Karpas-422 (cell line): ENCODE measurements at regions not wholly inside any gene's neighbourhood (a gene's known extent, or its start where the extent isn't known, plus 50 kb on each side); places are given as distances from the start of the nearest gene placed in this dataset.
"Not testable (repeated sequence)": the region's sequence is repeated elsewhere in the genome, so short reads cannot be mapped to it uniquely, and the experiment has no call there.

Experiments used
- DNase-seq: peaks from one replicate; pipeline ENCODE4 v3.0.0-alpha.2; 2015
- H2AFZ ChIP-seq: fragments of 200-600 bp; sonication (generic); 2 replicates; pipeline ENCODE4 v1.6.1; 2014; ENCODE audit warnings: antibody characterized with exemption, low read length, mixed read lengths
- H3K27ac ChIP-seq: fragments of 200-600 bp; sonication (generic); 2 replicates; pipeline ENCODE4 v1.5.1; 2014; ENCODE audit warnings: mild to moderate bottlenecking, low read length, moderate library complexity
- H3K27me3 ChIP-seq: fragments of 200-600 bp; sonication (generic); 2 replicates; pipeline ENCODE4 v1.6.1; 2014; ENCODE audit warnings: low read length, mixed read lengths
- H3K36me3 ChIP-seq: fragments of 200-600 bp; sonication (generic); 2 replicates; pipeline ENCODE4 v1.6.1; 2014; ENCODE audit warnings: low read length, mixed read lengths; ENCODE audit not compliant: insufficient read depth
- H3K4me1 ChIP-seq: fragments of 200-600 bp; sonication (generic); 2 replicates; pipeline ENCODE4 v1.6.1; 2014; ENCODE audit warnings: mild to moderate bottlenecking, low read length, mixed read lengths
- H3K4me2 ChIP-seq: fragments of 200-600 bp; sonication (generic); 2 replicates; pipeline ENCODE4 v1.6.1; 2014; ENCODE audit warnings: low read length, low read depth, mild to moderate bottlenecking; ENCODE audit not compliant: poor library complexity, severe bottlenecking
- H3K4me3 ChIP-seq: fragments of 200-600 bp; sonication (generic); 2 replicates; pipeline ENCODE4 v1.5.1; 2014; ENCODE audit warnings: mild to moderate bottlenecking, antibody characterized with exemption, low read length, mixed read lengths
- H3K79me2 ChIP-seq: fragments of 200-600 bp; sonication (generic); 2 replicates; pipeline ENCODE4 v1.6.1; 2014; ENCODE audit warnings: mild to moderate bottlenecking, low read length, mixed read lengths
- H3K9ac ChIP-seq: fragments of 200-600 bp; sonication (generic); 2 replicates; pipeline ENCODE4 v1.6.0; 2014; ENCODE audit warnings: low read length
- H3K9me2 ChIP-seq: fragments of 200-600 bp; sonication (generic), shearing (Covaris generic); replicated peaks from 2 replicates; pipeline ENCODE4 v1.6.0; 2014; ENCODE audit warnings: mild to moderate bottlenecking, low read length, moderate library complexity; ENCODE audit not compliant: insufficient read depth
- H3K9me3 ChIP-seq: fragments of 300-700, 200-600 bp; sonication (generic); 2 replicates; pipeline ENCODE4 v1.6.1; 2014; ENCODE audit warnings: low read length, mixed read lengths
- H4K20me1 ChIP-seq: fragments of 200-600 bp; sonication (generic); 2 replicates; pipeline ENCODE4 v1.6.1; 2014; ENCODE audit warnings: mild to moderate bottlenecking, antibody characterized with exemption, low read length, low read depth; ENCODE audit not compliant: insufficient read depth

DNA sequence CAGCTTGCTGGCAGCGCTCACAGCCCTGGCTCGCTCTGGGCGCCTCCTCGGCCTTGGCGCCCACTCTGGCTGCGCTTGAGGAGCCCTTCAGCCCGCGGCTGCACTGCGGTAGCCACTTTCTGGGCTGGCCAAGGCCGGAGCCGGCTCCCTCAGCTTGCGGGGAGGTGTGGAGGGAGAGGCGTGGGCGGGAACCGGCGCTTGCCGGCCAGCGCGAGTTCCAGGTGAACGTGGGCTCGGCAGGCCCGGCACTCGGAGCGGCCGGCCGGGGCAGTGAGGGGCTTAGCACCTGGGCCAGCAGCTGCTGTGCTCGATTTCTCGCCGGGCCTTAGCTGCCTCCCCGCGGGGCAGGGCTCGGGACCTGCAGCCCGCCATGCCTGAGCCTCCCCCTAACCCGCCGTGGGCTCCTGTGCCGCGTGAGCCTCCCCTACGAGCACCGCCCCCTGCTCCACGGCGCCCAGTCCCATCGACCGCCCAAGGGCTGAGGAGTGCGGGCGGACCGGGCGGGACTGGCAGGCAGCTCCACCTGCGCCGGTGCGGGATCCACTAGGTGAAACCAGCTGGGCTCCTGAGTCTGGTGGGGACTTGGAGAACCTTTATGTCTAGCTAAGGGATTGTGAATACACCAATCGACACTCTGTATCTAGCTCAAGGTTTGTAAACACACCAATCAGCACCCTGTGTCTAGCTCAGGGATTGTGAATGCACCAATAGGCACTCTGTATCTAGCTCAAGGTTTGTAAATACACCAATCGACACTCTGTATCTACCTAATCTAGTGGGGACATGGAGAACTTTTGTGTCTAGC is 1090.1 kb upstream of the TMPRSS15 start:
- H2AFZ ChIP-seq, H3K27me3 ChIP-seq, H3K27ac ChIP-seq, H3K4me2 ChIP-seq, H3K4me3 ChIP-seq, H4K20me1 ChIP-seq, H3K4me1 ChIP-seq, DNase-seq, H3K9ac ChIP-seq, H3K9me2 ChIP-seq, H3K79me2 ChIP-seq, H3K36me3 ChIP-seq: not testable (repeated sequence)
- H3K9me3 ChIP-seq, result peaks cover 23% of the 10 kb centered on the region

DNA sequence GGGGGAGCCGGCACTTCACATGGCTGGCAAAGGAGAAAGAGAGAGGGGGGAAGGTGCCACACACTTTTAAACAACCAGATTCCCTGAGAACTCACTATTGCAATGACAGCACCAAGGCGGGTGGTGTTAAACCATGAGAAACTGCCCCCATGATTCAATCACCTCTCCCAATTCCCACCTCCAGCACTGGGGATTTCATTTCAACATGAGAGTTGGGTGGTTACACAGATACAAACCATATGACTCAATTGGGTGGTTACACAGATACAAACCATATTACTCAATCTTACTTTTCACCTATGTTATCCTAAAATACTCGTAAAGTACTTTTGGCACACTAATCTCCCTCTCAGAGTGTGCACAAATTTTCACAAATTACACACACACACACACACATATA is 1097.5 kb upstream of the TMPRSS15 start:
- H3K4me3 ChIP-seq, result no peak overlapping the region
- H4K20me1 ChIP-seq, result no peaks in the 10 kb centered on the region
- H3K9me2 ChIP-seq, result no peaks in the 10 kb centered on the region
- no peak for DNase-seq
- H3K4me2 ChIP-seq, result no peak overlapping the region
- H3K79me2 ChIP-seq, result no peaks in the 10 kb centered on the region
- H3K27me3 ChIP-seq, result no peaks in the 10 kb centered on the region
- H2AFZ ChIP-seq, result no peak overlapping the region
- H3K27ac ChIP-seq, result no peak overlapping the region
- peaks cover 28% of the 10 kb centered on the region for H3K9me3 ChIP-seq
- H3K9ac ChIP-seq, result no peak overlapping the region
- H3K36me3 ChIP-seq, result no peaks in the 10 kb centered on the region
- no peaks in the 10 kb centered on the region for H3K4me1 ChIP-seq

GRCh38 chr21:19507682-19508260 is 1104.2 kb upstream of the TMPRSS15 start:
- no peak overlapping the region for H3K4me3 ChIP-seq
- H3K9me2 ChIP-seq, result no peaks in the 10 kb centered on the region
- H2AFZ ChIP-seq, result no peak overlapping the region
- H3K4me2 ChIP-seq, result no peak overlapping the region
- H3K27ac ChIP-seq, result no peak overlapping the region
- DNase-seq, result no peak
- no peaks in the 10 kb centered on the region for H3K79me2 ChIP-seq
- no peaks in the 10 kb centered on the region for H3K36me3 ChIP-seq
- no peaks in the 10 kb centered on the region for H4K20me1 ChIP-seq
- no peak overlapping the region for H3K9ac ChIP-seq
- peaks cover 41% of the 10 kb centered on the region for H3K9me3 ChIP-seq
- H3K4me1 ChIP-seq, result no peaks in the 10 kb centered on the region
- H3K27me3 ChIP-seq, result no peaks in the 10 kb centered on the region

- peaks cover 42% of the 10 kb centered on the region for H3K9me3 ChIP-seq
- H3K9ac ChIP-seq, result no peak overlapping the region
- no peaks in the 10 kb centered on the region for H4K20me1 ChIP-seq
- no peaks in the 10 kb centered on the region for H3K36me3 ChIP-seq
- no peak overlapping the region for H3K4me2 ChIP-seq
- no peak overlapping the region for H3K4me3 ChIP-seq
- no peaks in the 10 kb centered on the region for H3K4me1 ChIP-seq
- H2AFZ ChIP-seq, result no peak overlapping the region
- H3K79me2 ChIP-seq, result no peaks in the 10 kb centered on the region
- no peak for DNase-seq
- H3K9me2 ChIP-seq, result no peaks in the 10 kb centered on the region
- no peaks in the 10 kb centered on the region for H3K27me3 ChIP-seq
- H3K27ac ChIP-seq, result no peak overlapping the region
Measured at GRCh38 chr21:19508442-19508841, 1104.9 kb upstream of the TMPRSS15 start.

- H3K4me1 ChIP-seq, result no peaks in the 10 kb centered on the region
- no peak for DNase-seq
- no peak overlapping the region for H2AFZ ChIP-seq
- H3K79me2 ChIP-seq, result no peaks in the 10 kb centered on the region
- H3K4me2 ChIP-seq, result no peak overlapping the region
- H3K27me3 ChIP-seq, result no peaks in the 10 kb centered on the region
- no peaks in the 10 kb centered on the region for H3K9me2 ChIP-seq
- no peaks in the 10 kb centered on the region for H4K20me1 ChIP-seq
- peaks cover 41% of the 10 kb centered on the region for H3K9me3 ChIP-seq
- no peak overlapping the region for H3K4me3 ChIP-seq
- H3K36me3 ChIP-seq, result no peaks in the 10 kb centered on the region
- no peak overlapping the region for H3K9ac ChIP-seq
- no peak overlapping the region for H3K27ac ChIP-seq
Measured at GRCh38 chr21:19508844-19509243, 1105.3 kb upstream of the TMPRSS15 start.

- no peaks in the 10 kb centered on the region for H3K36me3 ChIP-seq
- H3K79me2 ChIP-seq, result no peaks in the 10 kb centered on the region
- no peaks in the 10 kb centered on the region for H3K9me2 ChIP-seq
- H3K27ac ChIP-seq, result no peak overlapping the region
- peaks cover 38% of the 10 kb centered on the region for H3K9me3 ChIP-seq
- no peak overlapping the region for H3K9ac ChIP-seq
- no peak overlapping the region for H2AFZ ChIP-seq
- no peak overlapping the region for H3K4me3 ChIP-seq
- H3K4me2 ChIP-seq, result no peak overlapping the region
- H4K20me1 ChIP-seq, result no peaks in the 10 kb centered on the region
- no peaks in the 10 kb centered on the region for H3K4me1 ChIP-seq
- H3K27me3 ChIP-seq, result no peaks in the 10 kb centered on the region
- DNase-seq, result no peak
Measured at GRCh38 chr21:19510057-19510456, 1106.5 kb upstream of the TMPRSS15 start.

GRCh38 chr21:19510653-19511052 is 1107.1 kb upstream of the TMPRSS15 start:
- no peak overlapping the region for H3K27ac ChIP-seq
- H3K4me3 ChIP-seq, result no peak overlapping the region
- H2AFZ ChIP-seq, result no peak overlapping the region
- H3K27me3 ChIP-seq, result no peaks in the 10 kb centered on the region
- no peaks in the 10 kb centered on the region for H3K79me2 ChIP-seq
- no peaks in the 10 kb centered on the region for H3K4me1 ChIP-seq
- no peaks in the 10 kb centered on the region for H4K20me1 ChIP-seq
- H3K9me3 ChIP-seq, result peaks cover 33% of the 10 kb centered on the region
- H3K9ac ChIP-seq, result no peak overlapping the region
- no peak overlapping the region for H3K4me2 ChIP-seq
- no peaks in the 10 kb centered on the region for H3K36me3 ChIP-seq
- H3K9me2 ChIP-seq, result no peaks in the 10 kb centered on the region
- DNase-seq, result no peak

- no peak for DNase-seq
- Histone ChIP-seq H2AFZ (no peak overlapping the region), H3K4me3 (no peak overlapping the region), H3K4me2 (no peak overlapping the region), H4K20me1 (no peaks in the 10 kb centered on the region), H3K9me3 (peaks cover 34% of the 10 kb centered on the region), H3K9ac (no peak overlapping the region), H3K79me2 (no peaks in the 10 kb centered on the region), H3K36me3 (no peaks in the 10 kb centered on the region), H3K27ac (no peak overlapping the region), H3K27me3 (no peaks in the 10 kb centered on the region), H3K4me1 (no peaks in the 10 kb centered on the region), H3K9me2 (no peaks in the 10 kb centered on the region)
Measured at GRCh38 chr21:19522381-19522780, 1118.8 kb upstream of the TMPRSS15 start.
